ENCODE measurements at regions not wholly inside any gene's neighbourhood (a gene's known extent, or its start where the extent isn't known, plus 50 kb on each side); places are given as distances from the start of the nearest gene placed in this dataset.

GRCh38 chr5:145044970-145045369 lies 790.2 kb downstream of the PRELID2 start:
- no peak for TF ChIP-seq EZH2phosphoT487 (IDR thresholded peaks at IDR 0.05; ENCODE audit: low read depth)
- TF ChIP-seq, protein P1, sequence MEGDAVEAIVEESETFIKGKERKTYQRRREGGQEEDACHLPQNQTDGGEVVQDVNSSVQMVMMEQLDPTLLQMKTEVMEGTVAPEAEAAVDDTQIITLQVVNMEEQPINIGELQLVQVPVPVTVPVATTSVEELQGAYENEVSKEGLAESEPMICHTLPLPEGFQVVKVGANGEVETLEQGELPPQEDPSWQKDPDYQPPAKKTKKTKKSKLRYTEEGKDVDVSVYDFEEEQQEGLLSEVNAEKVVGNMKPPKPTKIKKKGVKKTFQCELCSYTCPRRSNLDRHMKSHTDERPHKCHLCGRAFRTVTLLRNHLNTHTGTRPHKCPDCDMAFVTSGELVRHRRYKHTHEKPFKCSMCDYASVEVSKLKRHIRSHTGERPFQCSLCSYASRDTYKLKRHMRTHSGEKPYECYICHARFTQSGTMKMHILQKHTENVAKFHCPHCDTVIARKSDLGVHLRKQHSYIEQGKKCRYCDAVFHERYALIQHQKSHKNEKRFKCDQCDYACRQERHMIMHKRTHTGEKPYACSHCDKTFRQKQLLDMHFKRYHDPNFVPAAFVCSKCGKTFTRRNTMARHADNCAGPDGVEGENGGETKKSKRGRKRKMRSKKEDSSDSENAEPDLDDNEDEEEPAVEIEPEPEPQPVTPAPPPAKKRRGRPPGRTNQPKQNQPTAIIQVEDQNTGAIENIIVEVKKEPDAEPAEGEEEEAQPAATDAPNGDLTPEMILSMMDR (IDR thresholded peaks at IDR 0.05; ENCODE audit: low read depth, low read length): no peak
